ENCODE measurements at regions not wholly inside any gene's neighbourhood (a gene's known extent, or its start where the extent isn't known, plus 50 kb on each side); places are given as distances from the start of the nearest gene placed in this dataset.

GRCh38 chr3:166484470-166484869 is 647.2 kb upstream of the BCHE start:
- TF ChIP-seq POLR2AphosphoS5 (IDR thresholded peaks at IDR 0.05), result no peak
- no peak for TF ChIP-seq CTCF (IDR thresholded peaks at IDR 0.05)
- TF ChIP-seq POLR2A (IDR thresholded peaks at IDR 0.05), result no peak

Measured in breast epithelium (tissue), 3 donors.